Transverse colon (tissue), 4 donors: ENCODE measurements at regions not wholly inside any gene's neighbourhood (a gene's known extent, or its start where the extent isn't known, plus 50 kb on each side); places are given as distances from the start of the nearest gene placed in this dataset.

Source experiments
- DNase-seq: peaks from one replicate; pipeline ENCODE4 v3.0.0-alpha.2; 2019
- H3K27ac ChIP-seq, 4 donors: fragments of 200-600 bp; sonication (generic); 2 replicates each; pipeline ENCODE4 v1.5.1; 2016 to 2018; ENCODE audit warnings: inconsistent platforms in 4 of 4
- H3K27me3 ChIP-seq: fragments of 200-600 bp; sonication (generic); 2 replicates; pipeline ENCODE4 v1.5.1; 2017; ENCODE audit warnings: inconsistent platforms
- H3K36me3 ChIP-seq, 4 donors: fragments of 200-600 bp; sonication (generic); 2 replicates each; pipeline ENCODE4 v1.5.1; 2017 to 2019; ENCODE audit warnings: inconsistent platforms in 4 of 4
- H3K4me1 ChIP-seq, 4 donors: fragments of 200-600 bp; sonication (generic); 2 replicates each; pipeline ENCODE4 v1.5.1; 2017 to 2020; ENCODE audit warnings: inconsistent platforms in 4 of 4
- H3K4me3 ChIP-seq, 4 donors: fragments of 200-600 bp; sonication (generic); 1 replicate in 1 of 4; 2 replicates in 3 of 4; pipeline versions ENCODE4 v1.5.1 to v1.6.1; 2017 to 2019; ENCODE audit warnings: inconsistent platforms in 4 of 4
- H3K9me3 ChIP-seq, 2 donors: fragments of 200-600 bp; sonication (generic); 2 replicates each; pipeline ENCODE4 v1.5.1; 2017 to 2019; ENCODE audit warnings: inconsistent platforms in 2 of 2
- CTCF ChIP-seq, 5 experiments: fragments of 200-600 bp in 3 of 5; fragments of 450-650 bp in 2 of 5; sonication (generic) in 3 of 5; IDR thresholded peaks; 1 replicate in 2 of 5; 2 replicates in 3 of 5; pipeline ENCODE4 v1.5.1; 2016 to 2017; ENCODE audit warnings: antibody characterized with exemption in 5 of 5, inconsistent platforms in 3 of 5, mild to moderate bottlenecking in 2 of 5, moderate library complexity in 1 of 5
- EP300 ChIP-seq: sonication (generic); formaldehyde crosslinking; IDR thresholded peaks from one replicate; pipeline ENCODE4 v1.6.1; 2017; ENCODE audit warnings: antibody characterized with exemption, low read depth
- POLR2A ChIP-seq: fragments of 450-650 bp; IDR thresholded peaks from one replicate; pipeline ENCODE4 v1.6.1; 2016; ENCODE audit warnings: antibody characterized with exemption, mild to moderate bottlenecking, moderate library complexity
- POLR2AphosphoS5 ChIP-seq, 3 donors: sonication (generic); formaldehyde crosslinking; IDR thresholded peaks; one replicate each; pipeline ENCODE4 v1.6.1; 2016; ENCODE audit warnings: antibody characterized with exemption in 3 of 3
- WGBS, 2 donors: methylation state at CpG; one replicate each; pipeline ENCODE4 v1.1.5; 2018; ENCODE audit warnings: low coverage in 1 of 2; 5-methylcytosine and 5-hydroxymethylcytosine counted together
- in situ Hi-C, 4 donors: fragments of 200-750 bp; cut with MboI; loops; one replicate each; pipeline versions ENCODE4 v1.15.0 to v1.15.1; 2017; ENCODE audit warnings: low sequenced_read_pairs in 3 of 4, low pct_ligation_motif_present in 1 of 4, low pct_unique_long_range_greater_than_20kb in 1 of 4
- intact Hi-C: fragments of 100-400 bp; cut with DNase I; formaldehyde crosslinking; loops from one replicate; pipeline ENCODE4 v1.15.1; 2023; ENCODE audit warnings: low total_unique reads

- DNase-seq: no peak
- intact Hi-C loops (no loop called here), in situ Hi-C loops (no loop called here)
- Histone ChIP-seq H3K4me3 (no peak overlapping the region), H3K4me1 (peaks cover 0 to 16% (median 4%) of the 10 kb centered on the region in 4 donors), H3K9me3 (no peaks in the 10 kb centered on the region), H3K36me3 (no peaks in the 10 kb centered on the region), H3K27me3 (no peaks in the 10 kb centered on the region), H3K27ac (no peak overlapping the region)
- 92 to 95% methylated on average over 3 to 5 of the region's 5 CpGs for WGBS, 2 donors
- TF ChIP-seq EP300 (no peak), POLR2AphosphoS5 (IDR thresholded peaks at IDR 0.05) (no peak), CTCF (IDR thresholded peaks at IDR 0.05) (no peak), POLR2A (no peak)
These were observed 242.6 kb upstream of the MAF start for GRCh38 chr16:79843145-79843544.

- Histone ChIP-seq H3K36me3 (no peaks in the 10 kb centered on the region), H3K27me3 (no peaks in the 10 kb centered on the region), H3K4me3 (no peak overlapping the region), H3K4me1 (peaks cover 0 to 16% (median 4%) of the 10 kb centered on the region in 4 donors), H3K9me3 (no peaks in the 10 kb centered on the region), H3K27ac (no peak overlapping the region)
- no peak for DNase-seq
- WGBS, 2 donors: 82 to 90% methylated on average over 6 to 7 of the region's 7 CpGs
- in situ Hi-C loops: no loop called here
- intact Hi-C loops: no loop called here
- TF ChIP-seq CTCF (IDR thresholded peaks at IDR 0.05) (no peak), POLR2AphosphoS5 (IDR thresholded peaks at IDR 0.05) (no peak), EP300 (no peak), POLR2A (no peak)
These were observed 241.7 kb upstream of the MAF start for GRCh38 chr16:79842197-79842596.

GRCh38 chr16:79839466-79840341 is 239.2 kb upstream of the MAF start:
- WGBS, 2 donors: 80% methylated on average over 14 of the region's 14 CpGs; no CpG with 5 or more reads in 1 of the 2 donors
- Histone ChIP-seq H3K4me3 (no peak overlapping the region), H3K36me3 (no peaks in the 10 kb centered on the region), H3K4me1 (peaks cover 0 to 16% (median 4%) of the 10 kb centered on the region in 4 donors), H3K27me3 (no peaks in the 10 kb centered on the region), H3K9me3 (no peaks in the 10 kb centered on the region), H3K27ac (peak overlapping the region in 2 of 4 donors; percentile 22 to 46)
- in situ Hi-C loops: no loop called here
- no peak for DNase-seq
- intact Hi-C loops: no loop called here
- TF ChIP-seq CTCF (IDR thresholded peaks at IDR 0.05): no peak
- TF ChIP-seq POLR2AphosphoS5 (IDR thresholded peaks at IDR 0.05): no peak
- no peak for TF ChIP-seq EP300
- no peak for TF ChIP-seq POLR2A

- H3K4me1 ChIP-seq: peaks cover 0 to 16% (median 4%) of the 10 kb centered on the region in 4 donors
- no peaks in the 10 kb centered on the region for H3K36me3 ChIP-seq
- TF ChIP-seq POLR2AphosphoS5 (IDR thresholded peaks at IDR 0.05): peak in 2 of 3 donors; percentile 16 to 69
- no peak for TF ChIP-seq EP300
- TF ChIP-seq POLR2A: no peak
- TF ChIP-seq CTCF (IDR thresholded peaks at IDR 0.05): no peak
- 61 to 75% methylated on average over 18 to 19 of the region's 19 CpGs for WGBS, 2 donors
- intact Hi-C loops: no loop called here
- no peaks in the 10 kb centered on the region for H3K27me3 ChIP-seq
- in situ Hi-C loops: no loop called here
- no peak overlapping the region for H3K4me3 ChIP-seq
- DNase-seq: no peak
- H3K27ac ChIP-seq: peak overlapping the region in 1 of 4 donors; percentile 46
- H3K9me3 ChIP-seq: no peaks in the 10 kb centered on the region
These were observed 238.1 kb upstream of the MAF start for GRCh38 chr16:79838496-79839259.
